Astrocyte of the spinal cord (primary cell): ENCODE measurements at regions not wholly inside any gene's neighbourhood (a gene's known extent, or its start where the extent isn't known, plus 50 kb on each side); places are given as distances from the start of the nearest gene placed in this dataset.

Source experiments
- DNase-seq: peaks from one replicate; pipeline ENCODE4 v3.0.0; 2011; ENCODE audit warnings: low read depth, low spot score
- H3K4me3 ChIP-seq: 2 replicates; pipeline ENCODE4 v1.5.1; 2011; ENCODE audit warnings: low read depth, mild to moderate bottlenecking, low read length, moderate library complexity
- CTCF ChIP-seq: IDR thresholded peaks from 2 replicates; pipeline ENCODE4 v1.5.1; 2012; ENCODE audit warnings: low read depth, mild to moderate bottlenecking, low read length, inconsistent platforms
- in situ Hi-C: cut with HindIII; loops from 2 replicates; pipeline ENCODE4 v1.10.0; 2017; ENCODE audit warnings: low sequenced_read_pairs

- H3K4me3 ChIP-seq: no peak overlapping the region
- TF ChIP-seq CTCF: no peak
- DNase-seq: no peak
- in situ Hi-C loops: no loop called here
These were observed 200.9 kb downstream of the MAD2L1 start for GRCh38 chr4:119865789-119866188.

GRCh38 chr4:119865389-119865788 lies 201.3 kb downstream of the MAD2L1 start:
- in situ Hi-C loops: no loop called here
- no peak overlapping the region for H3K4me3 ChIP-seq
- no peak for DNase-seq
- TF ChIP-seq CTCF: no peak

GRCh38 chr4:119861731-119862130 lies 204.9 kb downstream of the MAD2L1 start:
- in situ Hi-C loops: no loop called here
- DNase-seq: peak; percentile 68
- no peak for TF ChIP-seq CTCF
- no peak overlapping the region for H3K4me3 ChIP-seq

GRCh38 chr4:119858176-119858575 lies 208.5 kb downstream of the MAD2L1 start:
- H3K4me3 ChIP-seq: no peak overlapping the region
- in situ Hi-C loops: no loop called here
- no peak for TF ChIP-seq CTCF
- no peak for DNase-seq

- in situ Hi-C loops: no loop called here
These were observed 212.3 kb downstream of the MAD2L1 start for GRCh38 chr4:119854364-119854763.

GRCh38 chr4:119851649-119852048 lies 215.0 kb downstream of the MAD2L1 start:
- no peak overlapping the region for H3K4me3 ChIP-seq
- DNase-seq: no peak
- in situ Hi-C loops: no loop called here
- no peak for TF ChIP-seq CTCF

More at GRCh38 chr4:119854364-119854763, 212.3 kb downstream of the MAD2L1 start:
- H3K4me3 ChIP-seq: no peak overlapping the region
- no peak for DNase-seq
- TF ChIP-seq CTCF: no peak

- DNase-seq: no peak
- in situ Hi-C loops: no loop called here
These were observed 212.8 kb upstream of the PDE5A start for GRCh38 chr4:119841361-119841760.

More at GRCh38 chr4:119841361-119841760, 212.8 kb upstream of the PDE5A start:
- no peak for TF ChIP-seq CTCF
- H3K4me3 ChIP-seq: no peak overlapping the region
